ENCODE measurements at regions not wholly inside any gene's neighbourhood (a gene's known extent, or its start where the extent isn't known, plus 50 kb on each side); places are given as distances from the start of the nearest gene placed in this dataset.

DNA sequence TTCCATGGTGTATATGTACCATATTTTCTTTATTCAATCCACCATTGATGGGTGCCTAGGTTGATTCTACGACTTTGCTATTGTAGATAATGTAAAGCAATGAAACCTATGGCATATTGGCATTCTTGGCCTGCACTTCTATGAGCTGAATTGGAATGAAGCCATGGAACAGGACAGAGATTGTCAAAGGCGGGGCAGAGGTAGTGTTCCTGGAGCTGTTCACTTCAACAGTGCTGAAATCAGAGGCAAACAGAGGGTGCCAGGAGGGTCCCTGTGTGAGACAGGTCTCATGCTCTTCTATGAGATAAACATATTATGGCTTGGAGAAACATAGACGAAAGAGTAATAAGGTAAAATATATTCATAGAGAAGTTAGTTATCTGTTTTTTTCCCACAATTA is 342.6 kb upstream of the VCX start:
- TF ChIP-seq POLR2A (IDR thresholded peaks at IDR 0.05) = no peak
- TF ChIP-seq, protein P1, sequence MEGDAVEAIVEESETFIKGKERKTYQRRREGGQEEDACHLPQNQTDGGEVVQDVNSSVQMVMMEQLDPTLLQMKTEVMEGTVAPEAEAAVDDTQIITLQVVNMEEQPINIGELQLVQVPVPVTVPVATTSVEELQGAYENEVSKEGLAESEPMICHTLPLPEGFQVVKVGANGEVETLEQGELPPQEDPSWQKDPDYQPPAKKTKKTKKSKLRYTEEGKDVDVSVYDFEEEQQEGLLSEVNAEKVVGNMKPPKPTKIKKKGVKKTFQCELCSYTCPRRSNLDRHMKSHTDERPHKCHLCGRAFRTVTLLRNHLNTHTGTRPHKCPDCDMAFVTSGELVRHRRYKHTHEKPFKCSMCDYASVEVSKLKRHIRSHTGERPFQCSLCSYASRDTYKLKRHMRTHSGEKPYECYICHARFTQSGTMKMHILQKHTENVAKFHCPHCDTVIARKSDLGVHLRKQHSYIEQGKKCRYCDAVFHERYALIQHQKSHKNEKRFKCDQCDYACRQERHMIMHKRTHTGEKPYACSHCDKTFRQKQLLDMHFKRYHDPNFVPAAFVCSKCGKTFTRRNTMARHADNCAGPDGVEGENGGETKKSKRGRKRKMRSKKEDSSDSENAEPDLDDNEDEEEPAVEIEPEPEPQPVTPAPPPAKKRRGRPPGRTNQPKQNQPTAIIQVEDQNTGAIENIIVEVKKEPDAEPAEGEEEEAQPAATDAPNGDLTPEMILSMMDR (IDR thresholded peaks at IDR 0.05) = no peak

Data from body of pancreas (tissue), 4 donors.